Activated CD4-positive, alpha-beta memory T cell treated with anti-CD3 and anti-CD28 coated beads for 36 hours (primary cell): ENCODE measurements at regions not wholly inside any gene's neighbourhood (a gene's known extent, or its start where the extent isn't known, plus 50 kb on each side); places are given as distances from the start of the nearest gene placed in this dataset.

Experiments used
- CTCF ChIA-PET: fragments of 350-600 bp; sonication (Branson Sonifier 250); formaldehyde crosslinking; loops from one replicate; lab custom pipeline; 2021; ENCODE audit warnings: antibody characterized with exemption, inconsistent platforms; lab: Charles Lee
- POLR2A ChIA-PET: fragments of 350-600 bp; sonication (Branson Sonifier 250); formaldehyde crosslinking; loops from one replicate; lab custom pipeline; 2021; ENCODE audit warnings: antibody characterized with exemption; lab: Charles Lee
- DNase-seq: peaks from one replicate; pipeline ENCODE4 v3.0.0-alpha.2; 2020
- H3K27ac Mint-ChIP-seq: one replicate; pipeline ENCODE4 v1.8.0; 2021; ENCODE audit warnings: mixed read lengths
- H3K27me3 Mint-ChIP-seq: one replicate; pipeline ENCODE4 v1.8.0; 2021; ENCODE audit warnings: mixed read lengths
- H3K36me3 Mint-ChIP-seq: one replicate; pipeline ENCODE4 v1.8.0; 2021; ENCODE audit warnings: mixed read lengths
- H3K4me1 Mint-ChIP-seq: one replicate; pipeline ENCODE4 v1.8.0; 2021; ENCODE audit warnings: low read depth, mixed read lengths
- H3K4me3 Mint-ChIP-seq: one replicate; pipeline ENCODE4 v1.8.0; 2021; ENCODE audit warnings: mild to moderate bottlenecking, mixed read lengths
- H3K9me3 Mint-ChIP-seq: one replicate; pipeline ENCODE4 v1.8.0; 2021; ENCODE audit warnings: mixed read lengths
- intact Hi-C: fragments of 100-400 bp; cut with micrococcal nuclease; formaldehyde crosslinking; loops from one replicate; pipeline ENCODE4 v1.15.1; 2023

DNA sequence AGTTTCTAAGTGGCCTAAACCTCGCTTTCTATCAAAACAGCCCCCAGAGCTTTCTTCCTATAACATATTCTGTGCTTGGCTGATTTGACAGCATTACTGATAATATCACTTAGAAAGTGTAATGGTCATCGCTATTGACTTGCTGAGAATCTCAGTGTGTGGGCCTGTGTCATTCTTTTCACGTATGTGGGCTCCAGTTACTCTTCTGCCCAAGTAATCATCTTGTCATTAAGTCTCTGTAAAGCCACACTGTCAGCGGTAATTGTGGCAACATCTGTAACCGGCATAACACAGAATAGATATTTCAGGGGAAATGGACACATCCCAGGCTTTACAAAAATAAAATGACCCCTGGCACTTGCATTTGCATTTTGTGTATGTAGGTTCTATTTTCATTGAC lies 313.6 kb upstream of the LMCD1 start:
- H3K27me3 Mint-ChIP-seq: no peaks in the 10 kb centered on the region
- POLR2A ChIA-PET: no interaction called here
- peaks cover 11% of the 10 kb centered on the region for H3K9me3 Mint-ChIP-seq

DNA sequence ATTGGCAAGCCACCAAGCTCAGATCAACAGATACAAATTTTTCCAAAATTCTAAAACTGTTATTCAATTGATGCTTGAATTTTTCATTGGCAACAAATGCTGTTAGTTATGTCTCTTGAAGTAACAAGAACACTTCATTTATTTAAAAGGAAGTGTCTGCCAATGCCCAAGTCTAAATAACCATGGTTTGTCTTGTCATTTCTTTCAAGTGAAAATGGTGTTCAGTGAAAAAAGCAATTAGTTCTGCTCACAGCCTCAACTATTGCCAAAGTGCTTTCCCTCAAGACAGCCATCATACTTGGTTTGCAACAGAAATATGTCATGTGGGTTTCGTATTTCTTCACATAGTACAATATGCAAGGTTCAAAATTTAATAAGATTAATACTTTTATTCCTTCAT lies 312.6 kb upstream of the LMCD1 start:
- Mint-ChIP-seq H3K4me1 (no peaks in the 10 kb centered on the region), H3K36me3 (no peaks in the 10 kb centered on the region), H3K4me3 (no peak overlapping the region), H3K9me3 (peaks cover 11% of the 10 kb centered on the region), H3K27me3 (no peaks in the 10 kb centered on the region), H3K27ac (no peak overlapping the region)
- POLR2A ChIA-PET: no interaction called here
- CTCF ChIA-PET: no interaction called here
- intact Hi-C loops: no loop called here
- no peak for DNase-seq

More for the DNA sequence above, 313.6 kb upstream of the LMCD1 start:
- H3K36me3 Mint-ChIP-seq: no peaks in the 10 kb centered on the region
- CTCF ChIA-PET: no interaction called here
- DNase-seq: no peak
- H3K4me1 Mint-ChIP-seq: no peaks in the 10 kb centered on the region
- H3K4me3 Mint-ChIP-seq: no peak overlapping the region
- no peak overlapping the region for H3K27ac Mint-ChIP-seq
- intact Hi-C loops: no loop called here

DNA sequence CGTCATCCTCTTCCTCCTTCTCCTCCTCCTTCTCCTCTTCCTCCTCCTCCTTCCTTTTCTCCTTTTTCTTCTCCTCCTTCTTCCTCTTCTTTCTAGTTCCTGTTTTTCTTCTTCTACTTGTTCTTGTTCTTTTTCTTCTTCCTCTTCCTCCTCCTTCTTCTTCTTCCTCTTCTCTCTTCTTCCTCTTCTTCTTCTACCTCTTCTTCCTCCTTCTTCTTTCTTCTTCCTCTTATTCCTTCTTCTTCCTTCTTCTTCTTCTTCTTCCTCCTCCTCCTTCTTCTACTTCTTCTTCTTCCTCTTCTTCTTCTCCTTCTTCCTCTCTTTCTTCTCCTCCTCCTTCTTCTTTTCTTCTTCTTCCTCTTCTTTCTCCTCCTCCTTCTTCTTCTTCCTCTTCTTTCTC lies 310.2 kb upstream of the LMCD1 start:
- intact Hi-C loops: no loop called here
- CTCF ChIA-PET: no interaction called here
- Mint-ChIP-seq H3K4me1 (no peaks in the 10 kb centered on the region), H3K27me3 (peaks cover 2% of the 10 kb centered on the region), H3K27ac (no peak overlapping the region), H3K9me3 (peaks cover 11% of the 10 kb centered on the region), H3K36me3 (no peaks in the 10 kb centered on the region), H3K4me3 (no peak overlapping the region)
- no peak for DNase-seq
- POLR2A ChIA-PET: no interaction called here

DNA sequence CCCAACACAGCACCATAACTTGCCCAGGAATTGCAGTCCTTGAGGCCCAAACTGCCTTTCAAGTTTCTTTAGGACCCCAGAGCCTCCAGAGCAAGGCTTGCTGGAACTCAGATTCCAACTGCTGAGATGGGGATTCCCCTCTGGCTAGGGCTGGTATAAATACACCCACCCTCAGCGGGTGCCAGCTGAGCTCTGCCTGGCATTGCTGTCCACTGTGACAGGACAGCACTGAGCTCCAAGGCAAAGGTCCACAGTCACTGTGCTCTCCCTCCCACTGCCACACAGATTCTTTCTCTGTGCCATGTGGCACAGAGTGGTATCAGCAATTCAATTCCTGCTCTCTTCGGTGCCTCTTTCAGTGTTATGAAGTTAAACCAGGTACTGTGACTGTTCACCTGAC lies 304.2 kb upstream of the LMCD1 start:
- no peak for DNase-seq
- Mint-ChIP-seq H3K4me3 (no peak overlapping the region), H3K36me3 (no peaks in the 10 kb centered on the region), H3K27me3 (peaks cover 3% of the 10 kb centered on the region), H3K27ac (no peak overlapping the region), H3K4me1 (no peaks in the 10 kb centered on the region), H3K9me3 (no peaks in the 10 kb centered on the region)
- intact Hi-C loops: no loop called here
- ChIA-PET POLR2A (no interaction called here), CTCF (no interaction called here)

DNA sequence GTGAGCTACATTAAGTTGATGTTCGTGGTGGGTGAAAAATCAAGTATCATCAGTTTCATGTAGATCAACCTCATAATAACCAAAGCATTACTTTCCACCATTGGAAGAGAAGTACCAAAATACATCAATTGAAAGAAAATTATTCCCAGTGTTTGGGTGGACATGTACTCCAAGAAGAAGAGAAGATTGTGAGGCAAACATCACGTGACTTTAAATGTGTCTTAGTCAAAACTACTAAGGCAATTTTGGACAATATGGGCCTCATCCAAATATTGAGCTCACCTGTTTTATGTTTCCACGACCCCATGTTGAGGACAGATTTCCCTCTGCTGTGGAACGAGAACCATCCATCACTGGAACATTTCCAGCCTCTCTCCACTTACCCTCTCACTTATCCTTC lies 303.0 kb upstream of the LMCD1 start:
- Mint-ChIP-seq H3K36me3 (no peaks in the 10 kb centered on the region), H3K4me3 (no peak overlapping the region), H3K9me3 (no peaks in the 10 kb centered on the region), H3K4me1 (no peaks in the 10 kb centered on the region), H3K27ac (no peak overlapping the region), H3K27me3 (peaks cover 3% of the 10 kb centered on the region)
- CTCF ChIA-PET: no interaction called here
- no peak for DNase-seq
- POLR2A ChIA-PET: no interaction called here
- intact Hi-C loops: no loop called here

DNA sequence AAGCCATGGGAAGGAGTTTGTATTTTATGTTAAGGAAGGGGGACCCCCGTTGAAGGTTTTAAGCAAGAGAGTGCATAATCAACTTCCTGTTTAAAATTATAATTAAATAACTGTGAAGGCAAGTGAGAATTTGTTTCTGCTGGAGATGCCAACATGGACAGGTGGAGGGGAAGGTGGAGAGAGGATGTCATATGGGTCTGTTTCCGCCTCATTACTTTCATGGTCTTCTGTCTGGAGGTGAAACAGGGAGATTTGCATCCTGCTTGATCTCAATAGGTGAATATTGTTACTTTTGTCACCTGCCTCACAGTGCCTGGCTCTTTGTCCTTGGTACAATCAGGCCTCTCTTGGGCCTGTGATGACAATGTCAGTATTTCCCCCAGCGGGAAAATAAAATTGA lies 300.6 kb upstream of the LMCD1 start:
- H3K27ac Mint-ChIP-seq: no peak overlapping the region
- intact Hi-C loops: no loop called here
- no peaks in the 10 kb centered on the region for H3K4me1 Mint-ChIP-seq
- peaks cover 3% of the 10 kb centered on the region for H3K27me3 Mint-ChIP-seq
- POLR2A ChIA-PET: no interaction called here
- no peak overlapping the region for H3K4me3 Mint-ChIP-seq
- no peaks in the 10 kb centered on the region for H3K36me3 Mint-ChIP-seq
- H3K9me3 Mint-ChIP-seq: no peaks in the 10 kb centered on the region
- CTCF ChIA-PET: no interaction called here
- no peak for DNase-seq

DNA sequence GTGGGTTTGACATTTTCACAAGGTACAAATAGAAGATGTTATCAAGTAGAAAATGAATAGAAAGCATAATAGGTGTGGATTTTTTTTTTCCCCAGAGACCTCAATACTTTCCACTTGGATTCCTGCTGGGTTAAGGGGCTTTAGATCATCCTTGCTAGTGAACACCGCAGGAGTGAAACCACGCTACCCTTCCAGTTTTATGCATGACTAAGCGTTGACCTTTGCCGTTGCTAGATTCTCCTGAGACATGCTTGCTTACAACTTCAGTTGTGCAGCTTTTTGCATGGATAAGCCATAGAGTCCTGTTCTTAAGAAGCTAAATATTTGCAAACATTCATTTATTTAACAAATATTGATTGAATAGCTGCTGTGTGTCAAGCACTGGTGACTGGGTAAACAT lies 299.7 kb upstream of the LMCD1 start:
- ChIA-PET CTCF (no interaction called here), POLR2A (no interaction called here)
- Mint-ChIP-seq H3K9me3 (no peaks in the 10 kb centered on the region), H3K4me3 (no peak overlapping the region), H3K27ac (no peak overlapping the region), H3K4me1 (no peaks in the 10 kb centered on the region), H3K27me3 (no peaks in the 10 kb centered on the region), H3K36me3 (no peaks in the 10 kb centered on the region)
- DNase-seq: no peak
- intact Hi-C loops: no loop called here

DNA sequence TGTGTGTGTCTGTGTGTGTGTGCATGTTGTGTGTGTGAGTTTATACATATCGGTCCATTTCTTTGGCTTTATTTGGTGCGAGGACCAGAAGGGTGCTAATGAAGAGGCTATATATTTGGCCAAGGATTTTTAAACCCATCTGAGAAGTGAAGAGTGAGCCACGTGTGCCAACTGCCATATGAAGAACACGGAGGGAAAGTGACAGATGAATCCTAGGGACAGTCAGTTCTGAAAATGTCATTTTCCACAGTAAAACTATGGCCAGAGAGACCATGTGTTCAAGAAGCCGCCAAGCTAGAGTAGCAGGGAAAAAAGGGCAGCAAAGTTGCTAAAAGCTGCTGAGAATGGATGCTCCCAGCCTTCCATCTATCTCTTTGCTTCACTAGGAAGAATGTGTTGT lies 297.3 kb upstream of the LMCD1 start:
- POLR2A ChIA-PET: no interaction called here
- Mint-ChIP-seq H3K27ac (no peak overlapping the region), H3K36me3 (no peaks in the 10 kb centered on the region), H3K27me3 (no peaks in the 10 kb centered on the region), H3K4me3 (no peak overlapping the region), H3K4me1 (no peaks in the 10 kb centered on the region), H3K9me3 (no peaks in the 10 kb centered on the region)
- intact Hi-C loops: no loop called here
- DNase-seq: no peak
- CTCF ChIA-PET: no interaction called here

DNA sequence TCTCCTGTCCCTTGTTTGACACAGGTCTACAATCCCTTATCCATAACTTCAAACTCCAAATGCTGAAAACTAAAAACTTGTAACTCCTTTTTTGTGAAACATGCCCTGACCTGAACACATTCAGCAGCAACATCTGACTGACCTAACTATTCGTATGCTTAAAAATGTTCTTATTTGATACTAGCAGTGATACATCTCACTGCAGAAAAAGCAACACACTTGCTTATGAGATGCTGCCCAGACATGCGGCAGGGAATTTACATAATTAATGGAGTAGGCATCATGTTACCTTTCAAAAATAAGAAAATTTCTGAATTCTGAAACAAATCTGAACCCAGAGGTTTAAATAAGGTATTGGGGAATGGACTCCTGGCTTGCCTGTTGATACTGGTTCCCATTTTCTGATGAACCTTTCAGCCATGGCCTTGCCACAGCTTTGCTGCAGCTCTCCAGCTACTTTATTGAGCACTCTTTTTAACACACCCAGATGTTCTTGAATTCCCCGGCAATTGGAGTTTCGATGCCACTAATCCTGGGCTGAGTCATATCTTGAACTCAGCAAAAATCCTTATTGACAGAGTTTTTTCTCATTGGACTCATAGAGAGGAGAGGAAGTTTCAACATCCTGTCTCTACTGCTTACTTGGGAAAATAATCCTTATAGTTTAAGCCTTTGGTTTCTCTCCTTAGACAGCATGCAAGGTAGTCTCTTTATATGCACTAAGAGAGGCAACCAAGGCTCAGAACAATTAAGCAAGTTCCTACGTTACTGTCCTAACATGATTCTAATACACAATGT lies 296.6 kb upstream of the LMCD1 start:
- intact Hi-C loops: no loop called here
- POLR2A ChIA-PET: no interaction called here
- DNase-seq: no peak
- Mint-ChIP-seq H3K36me3 (no peaks in the 10 kb centered on the region), H3K27ac (no peak overlapping the region), H3K4me3 (no peak overlapping the region), H3K27me3 (no peaks in the 10 kb centered on the region), H3K9me3 (no peaks in the 10 kb centered on the region), H3K4me1 (no peaks in the 10 kb centered on the region)
- CTCF ChIA-PET: no interaction called here

DNA sequence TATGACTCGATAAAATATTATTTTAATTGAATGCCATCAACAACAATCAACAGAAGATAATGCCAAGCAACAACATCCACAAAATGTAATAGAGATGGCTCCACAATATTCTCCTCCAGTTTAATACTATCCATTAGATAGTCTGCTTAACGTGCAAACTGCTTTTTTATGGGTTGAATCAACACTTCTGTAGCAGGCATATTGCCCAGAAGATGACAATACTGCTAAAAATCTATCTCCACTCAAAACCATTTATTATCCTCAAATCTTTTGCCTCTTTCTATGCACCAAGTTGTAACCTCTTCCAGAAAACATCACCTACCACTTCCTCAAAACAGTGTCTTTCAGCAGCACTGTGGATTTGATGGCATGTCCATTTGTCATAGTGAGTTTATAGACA lies 295.7 kb upstream of the LMCD1 start:
- CTCF ChIA-PET: no interaction called here

DNA sequence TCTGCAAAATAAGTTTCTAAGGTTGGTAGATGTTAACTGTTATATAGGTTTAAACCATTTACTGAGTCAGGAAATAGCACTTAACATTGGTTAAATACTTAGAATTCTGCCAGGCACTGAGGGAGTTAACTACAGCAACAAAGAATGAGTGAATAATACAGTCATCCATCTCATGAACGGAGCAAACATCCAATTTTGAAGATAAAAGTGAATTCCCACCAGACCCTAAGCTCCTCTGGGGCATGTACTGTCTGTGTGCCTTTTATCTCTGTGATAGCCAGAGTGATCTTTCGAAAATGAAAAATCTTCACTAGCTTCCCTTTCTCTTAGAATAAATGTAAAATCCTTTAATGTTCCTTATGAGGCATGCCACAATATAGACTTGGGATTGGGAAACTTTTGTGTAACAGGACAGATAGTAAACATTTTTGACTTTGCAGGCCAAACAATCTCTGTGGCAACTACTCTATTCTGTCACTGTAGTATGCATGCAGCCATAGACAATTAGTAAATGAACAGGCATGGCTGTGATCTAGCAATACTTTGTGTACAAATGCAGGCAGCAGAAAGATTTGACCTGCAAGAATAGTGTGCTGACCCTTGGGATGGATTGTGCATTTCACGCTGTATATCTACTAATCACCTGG lies 294.5 kb upstream of the LMCD1 start:
- POLR2A ChIA-PET: no interaction called here
- CTCF ChIA-PET: no interaction called here

More for the DNA sequence above, 295.7 kb upstream of the LMCD1 start:
- H3K4me1 Mint-ChIP-seq: no peaks in the 10 kb centered on the region
- H3K9me3 Mint-ChIP-seq: no peaks in the 10 kb centered on the region
- POLR2A ChIA-PET: no interaction called here
- no peaks in the 10 kb centered on the region for H3K36me3 Mint-ChIP-seq
- no peak overlapping the region for H3K27ac Mint-ChIP-seq
- DNase-seq: no peak
- no peak overlapping the region for H3K4me3 Mint-ChIP-seq
- intact Hi-C loops: no loop called here
- H3K27me3 Mint-ChIP-seq: peaks cover 1% of the 10 kb centered on the region

DNA sequence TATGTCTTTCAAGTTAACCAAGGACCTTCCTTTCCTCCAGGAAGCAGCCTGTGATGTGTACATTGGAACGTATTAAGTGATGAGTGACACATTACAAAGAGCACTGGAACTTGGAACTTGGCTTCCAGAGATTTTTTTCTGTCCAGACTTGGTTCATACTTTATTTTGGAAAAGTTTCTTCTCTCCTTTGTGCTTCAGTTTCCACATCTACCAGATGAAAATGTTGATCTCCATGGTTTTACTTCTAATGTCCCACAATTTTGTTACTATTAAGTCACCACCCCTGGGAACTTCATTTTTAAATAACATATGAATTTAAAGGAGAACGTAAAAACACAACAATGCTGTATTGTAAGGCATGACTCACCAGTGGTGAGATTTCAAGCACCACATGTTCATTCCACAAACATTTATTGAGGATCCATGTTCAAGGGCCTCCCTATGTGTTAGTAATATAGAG lies 290.7 kb upstream of the LMCD1 start:
- H3K27ac Mint-ChIP-seq: no peak overlapping the region
- H3K4me1 Mint-ChIP-seq: no peaks in the 10 kb centered on the region
- H3K36me3 Mint-ChIP-seq: no peaks in the 10 kb centered on the region
- H3K27me3 Mint-ChIP-seq: peaks cover 8% of the 10 kb centered on the region
- no peaks in the 10 kb centered on the region for H3K9me3 Mint-ChIP-seq
- DNase-seq: no peak
- intact Hi-C loops: no loop called here
- POLR2A ChIA-PET: no interaction called here
- CTCF ChIA-PET: interaction anchor here (1.2 kb wide), 1 partner anchor 29 kb away, joined by 3 read pairs; no protein-coding TSS in a partner anchor
- no peak overlapping the region for H3K4me3 Mint-ChIP-seq

More for the DNA sequence above, 294.5 kb upstream of the LMCD1 start:
- intact Hi-C loops: no loop called here
- Mint-ChIP-seq H3K36me3 (no peaks in the 10 kb centered on the region), H3K27ac (no peak overlapping the region), H3K27me3 (peaks cover 1% of the 10 kb centered on the region), H3K4me3 (no peak overlapping the region), H3K4me1 (no peaks in the 10 kb centered on the region), H3K9me3 (no peaks in the 10 kb centered on the region)
- no peak for DNase-seq

DNA sequence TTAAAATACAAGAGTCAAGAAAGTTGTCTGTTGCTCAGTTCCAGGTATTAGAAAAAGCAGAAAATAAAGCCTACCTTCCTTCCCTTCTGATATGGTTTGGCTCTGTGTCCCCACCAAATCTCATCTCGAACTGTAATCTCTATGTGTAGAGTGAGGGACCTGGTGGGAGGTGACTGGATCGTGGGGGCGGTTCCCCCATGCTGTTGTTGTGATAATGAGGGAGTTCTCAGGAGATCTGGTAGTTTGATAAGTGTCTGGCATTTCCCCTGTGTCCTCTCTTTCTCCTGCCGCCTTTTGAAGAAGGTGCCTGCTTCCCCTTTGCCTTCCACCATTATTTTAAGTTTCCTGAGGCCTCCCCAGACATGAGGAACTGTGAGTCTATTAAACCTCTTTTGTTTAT lies 288.8 kb upstream of the LMCD1 start:
- Mint-ChIP-seq H3K4me3 (no peak overlapping the region), H3K27ac (no peak overlapping the region), H3K9me3 (peaks cover 2% of the 10 kb centered on the region), H3K27me3 (peaks cover 10% of the 10 kb centered on the region), H3K36me3 (no peaks in the 10 kb centered on the region), H3K4me1 (no peaks in the 10 kb centered on the region)
- ChIA-PET CTCF (no interaction called here), POLR2A (no interaction called here)
- DNase-seq: no peak
- intact Hi-C loops: no loop called here
